ENCODE measurements at regions not wholly inside any gene's neighbourhood (a gene's known extent, or its start where the extent isn't known, plus 50 kb on each side); places are given as distances from the start of the nearest gene placed in this dataset.

DNA sequence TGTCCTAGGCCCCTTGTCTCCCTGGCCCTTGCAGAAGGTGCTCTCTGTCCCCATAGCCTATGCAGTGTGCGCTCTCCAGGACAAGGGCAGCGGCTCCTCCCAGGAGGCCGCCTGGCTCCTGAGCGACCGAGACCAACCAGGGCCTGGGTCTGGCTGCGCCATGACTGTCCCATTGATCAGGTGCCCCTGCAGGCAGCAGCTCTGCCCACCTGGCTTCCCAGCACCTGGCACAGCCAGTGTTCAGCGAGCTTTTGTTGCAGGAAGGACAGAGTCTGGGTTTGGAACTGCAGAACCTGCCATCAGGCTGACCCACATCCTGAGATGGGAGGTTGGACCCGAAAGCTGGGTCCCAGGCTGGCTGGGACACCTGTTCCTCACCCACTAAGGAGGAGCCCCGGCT, 1001.1 kb downstream of the BRD1 start:
- TF ChIP-seq POLR2AphosphoS5 (IDR thresholded peaks at IDR 0.05; ENCODE audit: borderline replicate concordance, low read depth, low read length) (no peak), EZH2 (IDR thresholded peaks at IDR 0.05) (no peak), FOXP2 (optimal IDR thresholded peaks at IDR 0.05; ENCODE audit: control extremely low read depth, extremely low read length, insufficient read depth) (no peak)
